ENCODE measurements at regions not wholly inside any gene's neighbourhood (a gene's known extent, or its start where the extent isn't known, plus 50 kb on each side); places are given as distances from the start of the nearest gene placed in this dataset.

DNA sequence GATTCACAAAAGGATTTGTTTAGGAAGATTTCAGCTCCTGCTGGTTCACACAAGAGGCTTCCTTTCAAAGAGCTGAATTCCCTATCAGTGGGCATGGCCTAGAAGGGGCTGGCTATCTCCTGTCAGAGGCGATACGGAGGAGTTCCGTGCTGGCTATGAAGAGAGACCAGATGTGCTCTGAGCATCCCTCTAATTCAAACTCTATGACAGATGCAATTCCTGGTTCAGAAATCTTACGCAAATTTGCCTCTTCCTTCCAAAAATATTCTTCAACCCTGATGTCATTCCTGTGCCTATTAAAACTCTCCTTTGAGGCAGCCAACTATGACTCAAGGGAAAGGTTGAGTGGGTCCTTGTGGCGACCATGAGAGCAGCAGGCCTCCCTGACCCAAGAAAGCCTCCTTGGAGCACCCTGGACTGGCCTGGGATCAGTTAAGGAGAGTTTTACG, 139.3 kb upstream of the HES1 start:
- TF ChIP-seq EP300 (IDR thresholded peaks at IDR 0.05) (no peak), CTCF (IDR thresholded peaks at IDR 0.05) (no peak), POLR2A (IDR thresholded peaks at IDR 0.05; ENCODE audit: low read depth) (no peak), POLR2AphosphoS5 (IDR thresholded peaks at IDR 0.05) (no peak)
